GM12878 (cell line): ENCODE measurements at regions not wholly inside any gene's neighbourhood (a gene's known extent, or its start where the extent isn't known, plus 50 kb on each side); places are given as distances from the start of the nearest gene placed in this dataset.

Experiments
- ATAC-seq: fragments of 200-7000 bp; cut with Tn5 transposase; 3 replicates; pipeline ENCODE4 v1.9.1; 2020; ENCODE audit warnings: mild to moderate bottlenecking, moderate library complexity
- BruUV-seq: library from RNA; stranded (reverse); fragments of 400-500 nt; replicated peaks from 2 replicates; lab custom pipeline; 2021; lab: Mats Ljungman, UMichigan
- CTCF ChIA-PET: fragments of 300-600 bp; sonication (Branson Sonifier 250); formaldehyde crosslinking; extraction: SDS; loops from one replicate; lab custom pipeline; 2021; ENCODE audit warnings: inconsistent platforms; lab: Yijun Ruan, JAX
- POLR2A ChIA-PET: fragments of 350-600 bp; formaldehyde crosslinking; extraction: SDS; loops from one replicate; lab custom pipeline; 2021; ENCODE audit warnings: inconsistent platforms; lab: Charles Lee
- RAD21 ChIA-PET: fragments of 300-600 bp; sonication (Branson Sonifier 250); formaldehyde crosslinking; loops from one replicate; lab custom pipeline; 2023; ENCODE audit warnings: antibody characterized with exemption; ENCODE audit not compliant: unreplicated experiment; lab: Charles Lee
- SMC1A ChIA-PET: fragments of 300-600 bp; sonication (Branson Sonifier 250); formaldehyde crosslinking; loops from one replicate; lab custom pipeline; 2023; ENCODE audit not compliant: unreplicated experiment, uncharacterized antibody; lab: Charles Lee
- DNase-seq: peaks from one replicate; pipeline ENCODE4 v3.0.0-alpha.2; 2011; ENCODE audit warnings: low read depth, low spot score
- FAIRE-seq: peaks from 3 replicates; lab custom pipeline; 2011; peaks lifted over from hg19 to GRCh38; lab: Jason Lieb, UNC
- H2AFZ ChIP-seq: 2 replicates; pipeline ENCODE4 v1.6.0; 2011; ENCODE audit warnings: low read depth, low read length, control low read depth; ENCODE audit not compliant: control insufficient read depth
- H3K27ac ChIP-seq: 2 replicates; pipeline ENCODE4 v1.5.1; 2011; ENCODE audit warnings: control low read depth; ENCODE audit not compliant: control insufficient read depth, insufficient read depth
- H3K27me3 ChIP-seq, 2 experiments: replicated peaks in 1 of 2; 2 replicates each; pipeline versions ENCODE4 v1.6.0 to v1.6.1; 2011; ENCODE audit warnings: low read length in 1 of 2; ENCODE audit not compliant: control insufficient read depth in 2 of 2, insufficient read depth in 2 of 2
- H3K36me3 ChIP-seq, 2 experiments: 2 replicates each; pipeline ENCODE4 v1.5.1; 2011; ENCODE audit warnings: low read length in 1 of 2; ENCODE audit not compliant: control insufficient read depth in 2 of 2, insufficient read depth in 2 of 2
- H3K4me1 ChIP-seq: 2 replicates; pipeline ENCODE4 v1.6.1; 2011; ENCODE audit warnings: mild to moderate bottlenecking, low read length, moderate library complexity, mixed read lengths; ENCODE audit not compliant: control insufficient read depth, insufficient read depth
- H3K4me2 ChIP-seq: 2 replicates; pipeline ENCODE4 v1.6.0; 2011; ENCODE audit warnings: control low read depth; ENCODE audit not compliant: control insufficient read depth, insufficient read depth
- H3K4me3 ChIP-seq: fragments of 200-600 bp; sonication (generic); 2 replicates; pipeline ENCODE4 v1.5.1; 2016
- H3K79me2 ChIP-seq: 2 replicates; pipeline ENCODE4 v1.6.0; 2011; ENCODE audit warnings: low read length; ENCODE audit not compliant: control insufficient read depth, insufficient read depth
- H3K9ac ChIP-seq: 2 replicates; pipeline ENCODE4 v1.8.0; 2011; ENCODE audit warnings: low read length, control low read depth, mixed read lengths; ENCODE audit not compliant: control insufficient read depth, insufficient read depth
- H3K9me3 ChIP-seq: replicated peaks from 3 replicates; pipeline ENCODE4 v1.5.1; 2011; ENCODE audit warnings: mild to moderate bottlenecking, low read length; ENCODE audit not compliant: control insufficient read depth, insufficient read depth
- H4K20me1 ChIP-seq: 2 replicates; pipeline ENCODE4 v1.6.0; 2011; ENCODE audit not compliant: control insufficient read depth, insufficient read depth
- BCL11A ChIP-seq: IDR thresholded peaks from 2 replicates; pipeline ENCODE4 v1.6.1; 2011; ENCODE audit warnings: low read depth, low read length
- BRCA1 ChIP-seq: IDR thresholded peaks from 2 replicates; pipeline ENCODE4 v1.6.1; 2011; ENCODE audit warnings: low read depth, low read length, improper control_type of control experiment
- CHD2 ChIP-seq: IDR thresholded peaks from 2 replicates; pipeline ENCODE4 v1.6.1; 2011; ENCODE audit warnings: low read depth, low read length, improper control_type of control experiment, borderline replicate concordance
- HDAC2 ChIP-seq: fragments of 200-600 bp; sonication (generic); IDR thresholded peaks from 2 replicates; pipeline ENCODE4 v1.6.1; 2017
- IKZF2 ChIP-seq, 2 experiments: fragments of 450-650 bp; IDR thresholded peaks; 2 replicates each; pipeline ENCODE4 v1.6.1; 2017; ENCODE audit warnings: mild to moderate bottlenecking in 2 of 2, moderate library complexity in 2 of 2
- NRF1 ChIP-seq: conservative IDR thresholded peaks from 2 replicates; pipeline ENCODE4 v1.6.1; 2011; ENCODE audit warnings: mild to moderate bottlenecking, low read depth, low read length, improper control_type of control experiment
- POLR2AphosphoS5 ChIP-seq: IDR thresholded peaks from 2 replicates; pipeline ENCODE4 v1.6.1; 2011; ENCODE audit warnings: mild to moderate bottlenecking, low read length, inconsistent platforms
- RB1 ChIP-seq: fragments of 450-650 bp; formaldehyde crosslinking; IDR thresholded peaks from 2 replicates; pipeline ENCODE4 v1.6.1; 2017; ENCODE audit warnings: mild to moderate bottlenecking, borderline replicate concordance
- SIX5 ChIP-seq: IDR thresholded peaks from 2 replicates; pipeline ENCODE4 v1.6.1; 2011; ENCODE audit warnings: mild to moderate bottlenecking, low read depth, low read length, moderate library complexity; ENCODE audit not compliant: severe bottlenecking
- SMAD1 ChIP-seq: fragments of 450-650 bp; IDR thresholded peaks from 2 replicates; pipeline ENCODE4 v1.6.1; 2018; ENCODE audit warnings: mild to moderate bottlenecking, low read depth; ENCODE audit not compliant: partially characterized antibody
- TAF1 ChIP-seq: IDR thresholded peaks from 2 replicates; pipeline ENCODE4 v1.6.1; 2011; ENCODE audit warnings: mild to moderate bottlenecking, low read depth, low read length, borderline replicate concordance
- TCF12 ChIP-seq: IDR thresholded peaks from 2 replicates; pipeline ENCODE4 v1.6.1; 2011; ENCODE audit warnings: low read depth, mild to moderate bottlenecking, low read length
- ZNF274 ChIP-seq: IDR thresholded peaks from one replicate; pipeline ENCODE4 v1.8.0; 2011; ENCODE audit not compliant: insufficient read length, insufficient read depth
- WGBS: methylation state at CpG from one replicate; pipeline ENCODE4 v1.1.6; 2016; ENCODE audit warnings: low lambda C conversion rate; ENCODE audit not compliant: insufficient replicate concordance, insufficient coverage; ENCODE audit errors: missing lambda C conversion rate; 5-methylcytosine and 5-hydroxymethylcytosine counted together
- in situ Hi-C: fragments of 300-500 bp; cut with MboI; formaldehyde crosslinking; loops from 9 replicates; pipeline ENCODE4 v1.14.3; 2018; ENCODE audit warnings: mixed read lengths
- intact Hi-C: fragments of 100-400 bp; cut with micrococcal nuclease; formaldehyde crosslinking; loops from one replicate; pipeline ENCODE4 v1.14.2; 2022; ENCODE audit not compliant: unreplicated experiment
- TF ChIP-seq, protein P1 (sequence below): fragments of 450-650 bp; IDR thresholded peaks from 2 replicates; pipeline ENCODE4 v1.6.1; 2017; ENCODE audit warnings: low read depth, mild to moderate bottlenecking, moderate library complexity
- TF ChIP-seq, protein P2 (sequence below): IDR thresholded peaks from 2 replicates; pipeline ENCODE4 v1.6.1; 2011; ENCODE audit warnings: low read depth, mild to moderate bottlenecking, low read length, moderate library complexity, borderline replicate concordance; ENCODE audit errors: extremely low read depth
- TF ChIP-seq, protein P3 (sequence below): IDR thresholded peaks from 2 replicates; pipeline ENCODE4 v1.6.1; 2011; ENCODE audit warnings: low read depth, low read length, improper control_type of control experiment, borderline replicate concordance

DNA sequence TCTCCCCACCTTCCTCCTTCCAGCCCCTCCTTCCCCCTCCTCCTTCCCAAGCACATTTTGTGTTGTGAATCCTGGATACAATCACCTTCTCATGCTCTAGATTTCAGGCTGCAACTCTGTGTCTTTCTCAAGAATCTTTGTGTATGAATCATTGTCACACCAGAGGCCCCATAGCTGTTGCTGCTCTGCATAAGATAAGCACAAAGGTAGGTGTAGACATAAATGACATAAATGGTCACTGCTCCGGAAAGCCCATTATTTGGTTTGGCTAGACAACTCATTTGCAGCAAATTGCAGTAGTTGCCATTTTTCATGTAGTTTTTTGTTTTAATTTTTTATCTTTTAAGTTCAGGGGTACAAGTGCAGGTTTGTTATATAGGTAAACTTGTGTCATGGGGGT is 216.3 kb upstream of the NRP1 start:
- no peak for FAIRE-seq
- TF ChIP-seq IKZF2 (IDR thresholded peaks at IDR 0.05) (no peak), NRF1 (no peak), TCF12 (no peak)
- TF ChIP-seq, protein P1, sequence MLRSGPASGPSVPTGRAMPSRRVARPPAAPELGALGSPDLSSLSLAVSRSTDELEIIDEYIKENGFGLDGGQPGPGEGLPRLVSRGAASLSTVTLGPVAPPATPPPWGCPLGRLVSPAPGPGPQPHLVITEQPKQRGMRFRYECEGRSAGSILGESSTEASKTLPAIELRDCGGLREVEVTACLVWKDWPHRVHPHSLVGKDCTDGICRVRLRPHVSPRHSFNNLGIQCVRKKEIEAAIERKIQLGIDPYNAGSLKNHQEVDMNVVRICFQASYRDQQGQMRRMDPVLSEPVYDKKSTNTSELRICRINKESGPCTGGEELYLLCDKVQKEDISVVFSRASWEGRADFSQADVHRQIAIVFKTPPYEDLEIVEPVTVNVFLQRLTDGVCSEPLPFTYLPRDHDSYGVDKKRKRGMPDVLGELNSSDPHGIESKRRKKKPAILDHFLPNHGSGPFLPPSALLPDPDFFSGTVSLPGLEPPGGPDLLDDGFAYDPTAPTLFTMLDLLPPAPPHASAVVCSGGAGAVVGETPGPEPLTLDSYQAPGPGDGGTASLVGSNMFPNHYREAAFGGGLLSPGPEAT, result no peak
- TF ChIP-seq, all 136 proteins: peak for 0
- no peaks in the 10 kb centered on the region for H3K36me3 ChIP-seq
- H2AFZ ChIP-seq, result no peak overlapping the region
- no peak overlapping the region for H3K4me2 ChIP-seq
- intact Hi-C loops (no loop called here), in situ Hi-C loops (no loop called here)
- 52% methylated on average over 1 of the region's 1 CpG for WGBS
- no peaks in the 10 kb centered on the region for H3K9me3 ChIP-seq
- H3K9ac ChIP-seq, result no peak overlapping the region
- no peak overlapping the region for H3K27ac ChIP-seq
- no TSS peak for BruUV-seq
- no peaks in the 10 kb centered on the region for H4K20me1 ChIP-seq
- POLR2A ChIA-PET, result no interaction called here
- DNase-seq (no peak), ATAC-seq (no peak)
- H3K27me3 ChIP-seq, result no peaks in the 10 kb centered on the region
- no peak overlapping the region for H3K4me3 ChIP-seq
- RAD21 ChIA-PET, result interaction anchor here (0.6 kb wide), 1 partner anchor 220 kb away, joined by 3 read pairs; no protein-coding TSS in a partner anchor
- SMC1A ChIA-PET, result interaction anchor here (1.1 to 2.1 kb wide), 3 partner anchors 13 to 80 kb away, joined by 4 to 6 read pairs (median 4); no protein-coding TSS in a partner anchor
- H3K4me1 ChIP-seq, result no peaks in the 10 kb centered on the region
- H3K79me2 ChIP-seq, result no peaks in the 10 kb centered on the region
- CTCF ChIA-PET, result interaction anchor here (0.6 to 0.7 kb wide), 2 partner anchors 301 to 357 kb away, joined by 3 to 4 read pairs; no protein-coding TSS in a partner anchor

GRCh38 chr10:33547976-33548375 is 213.5 kb upstream of the NRP1 start:
- no peaks in the 10 kb centered on the region for H3K36me3 ChIP-seq
- no peak overlapping the region for H3K4me3 ChIP-seq
- H4K20me1 ChIP-seq, result no peaks in the 10 kb centered on the region
- intact Hi-C loops (no loop called here), in situ Hi-C loops (no loop called here)
- H2AFZ ChIP-seq, result no peak overlapping the region
- TF ChIP-seq RB1, result no peak
- TF ChIP-seq BRCA1, result no peak
- TF ChIP-seq POLR2AphosphoS5, result no peak
- no peak for TF ChIP-seq ZNF274
- TF ChIP-seq CHD2, result no peak
- TF ChIP-seq SIX5, result no peak
- TF ChIP-seq, protein P2, sequence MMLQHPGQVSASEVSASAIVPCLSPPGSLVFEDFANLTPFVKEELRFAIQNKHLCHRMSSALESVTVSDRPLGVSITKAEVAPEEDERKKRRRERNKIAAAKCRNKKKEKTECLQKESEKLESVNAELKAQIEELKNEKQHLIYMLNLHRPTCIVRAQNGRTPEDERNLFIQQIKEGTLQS, result no peak
- TF ChIP-seq, protein P3, sequence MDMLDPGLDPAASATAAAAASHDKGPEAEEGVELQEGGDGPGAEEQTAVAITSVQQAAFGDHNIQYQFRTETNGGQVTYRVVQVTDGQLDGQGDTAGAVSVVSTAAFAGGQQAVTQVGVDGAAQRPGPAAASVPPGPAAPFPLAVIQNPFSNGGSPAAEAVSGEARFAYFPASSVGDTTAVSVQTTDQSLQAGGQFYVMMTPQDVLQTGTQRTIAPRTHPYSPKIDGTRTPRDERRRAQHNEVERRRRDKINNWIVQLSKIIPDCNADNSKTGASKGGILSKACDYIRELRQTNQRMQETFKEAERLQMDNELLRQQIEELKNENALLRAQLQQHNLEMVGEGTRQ, result no peak
- TF ChIP-seq HDAC2, result no peak
- no peak for TF ChIP-seq SMAD1
- no peak for TF ChIP-seq BCL11A
- no peak for TF ChIP-seq TAF1
- no peak overlapping the region for H3K27ac ChIP-seq
- no peak for DNase-seq
- no peaks in the 10 kb centered on the region for H3K4me1 ChIP-seq
- no peak for ATAC-seq
- H3K27me3 ChIP-seq, result no peaks in the 10 kb centered on the region
- no peak for FAIRE-seq
- H3K9ac ChIP-seq, result no peak overlapping the region
- ChIA-PET RAD21 (no interaction called here), CTCF (interaction anchor here (0.6 to 1.7 kb wide), 4 partner anchors 9 to 220 kb away, joined by 3 read pairs; no protein-coding TSS in a partner anchor), SMC1A (interaction anchor here (0.6 to 2.0 kb wide), 5 partner anchors 10 to 66 kb away, joined by 3 to 7 read pairs (median 4); no protein-coding TSS in a partner anchor), POLR2A (no interaction called here)
- 0% methylated on average over 2 of the region's 2 CpGs for WGBS
- no TSS peak for BruUV-seq
- no peaks in the 10 kb centered on the region for H3K9me3 ChIP-seq
- no peak overlapping the region for H3K4me2 ChIP-seq
- H3K79me2 ChIP-seq, result no peaks in the 10 kb centered on the region
